ENCODE measurements at regions not wholly inside any gene's neighbourhood (a gene's known extent, or its start where the extent isn't known, plus 50 kb on each side); places are given as distances from the start of the nearest gene placed in this dataset.

DNA sequence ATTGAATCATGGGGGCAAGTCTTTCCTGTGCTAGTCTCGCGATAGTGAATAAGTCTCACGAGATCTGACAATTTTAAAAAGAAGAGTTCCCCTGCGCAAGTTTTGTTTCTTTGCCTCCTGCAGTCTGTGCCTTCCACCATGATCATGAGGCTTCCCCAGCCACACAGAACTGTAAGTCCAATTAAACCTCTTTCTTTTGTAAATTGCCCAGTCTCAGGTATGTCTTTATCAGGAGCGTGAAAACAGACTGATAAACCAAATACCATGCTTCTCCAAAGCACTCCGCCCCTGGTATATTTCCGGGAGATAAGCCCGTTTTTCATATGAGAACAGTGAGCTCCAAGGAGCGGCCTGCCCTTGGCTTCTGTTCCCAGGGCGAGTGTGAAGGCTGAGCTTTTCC is 118.9 kb downstream of the EVX1 start:
- no peak for TF ChIP-seq EZH2 (IDR thresholded peaks at IDR 0.05; ENCODE audit: insufficient read depth, poor library complexity, severe bottlenecking)
- TF ChIP-seq EZH2phosphoT487 (IDR thresholded peaks at IDR 0.05; ENCODE audit: insufficient read depth, low read depth) = no peak

Data from GM23248 (cell line).